ENCODE measurements at regions not wholly inside any gene's neighbourhood (a gene's known extent, or its start where the extent isn't known, plus 50 kb on each side); places are given as distances from the start of the nearest gene placed in this dataset.

GRCh38 chr2:134190807-134191203, 63.1 kb upstream of the MGAT5 start:
- TF ChIP-seq CTCF (IDR thresholded peaks at IDR 0.05) (no peak), ZFX (IDR thresholded peaks at IDR 0.05; ENCODE audit: borderline replicate concordance) (no peak)
- no peak overlapping the region for H3K27ac ChIP-seq

GRCh38 chr2:134191835-134192234, 62.0 kb upstream of the MGAT5 start:
- H3K27ac ChIP-seq: no peak overlapping the region
- no peak for TF ChIP-seq ZFX (IDR thresholded peaks at IDR 0.05; ENCODE audit: borderline replicate concordance)
- TF ChIP-seq CTCF (IDR thresholded peaks at IDR 0.05): no peak

GRCh38 chr2:134193006-134193405, 60.9 kb upstream of the MGAT5 start:
- H3K27ac ChIP-seq: no peak overlapping the region
- TF ChIP-seq ZFX (IDR thresholded peaks at IDR 0.05; ENCODE audit: borderline replicate concordance) (no peak), CTCF (IDR thresholded peaks at IDR 0.05) (no peak)

GRCh38 chr2:134194519-134194918, 59.4 kb upstream of the MGAT5 start:
- TF ChIP-seq ZFX (IDR thresholded peaks at IDR 0.05; ENCODE audit: borderline replicate concordance) (no peak), CTCF (IDR thresholded peaks at IDR 0.05) (no peak)

GRCh38 chr2:134195341-134195740, 58.5 kb upstream of the MGAT5 start:
- TF ChIP-seq ZFX (IDR thresholded peaks at IDR 0.05; ENCODE audit: borderline replicate concordance): no peak
- no peak for TF ChIP-seq CTCF (IDR thresholded peaks at IDR 0.05)
- H3K27ac ChIP-seq: no peak overlapping the region

More at GRCh38 chr2:134194519-134194918, 59.4 kb upstream of the MGAT5 start:
- H3K27ac ChIP-seq: no peak overlapping the region

- no peak overlapping the region for H3K27ac ChIP-seq
- TF ChIP-seq CTCF (IDR thresholded peaks at IDR 0.05) (no peak), ZFX (IDR thresholded peaks at IDR 0.05; ENCODE audit: borderline replicate concordance) (no peak)
These were observed 56.4 kb upstream of the MGAT5 start for GRCh38 chr2:134197445-134197844.

GRCh38 chr2:134198006-134198634, 55.8 kb upstream of the MGAT5 start:
- TF ChIP-seq CTCF (IDR thresholded peaks at IDR 0.05) (no peak), ZFX (IDR thresholded peaks at IDR 0.05; ENCODE audit: borderline replicate concordance) (no peak)
- no peak overlapping the region for H3K27ac ChIP-seq

Data from 22Rv1 (cell line).